SK-N-SH (cell line): ENCODE measurements at regions not wholly inside any gene's neighbourhood (a gene's known extent, or its start where the extent isn't known, plus 50 kb on each side); places are given as distances from the start of the nearest gene placed in this dataset.

Experiments
- CTCF ChIA-PET: fragments of 300-600, 350-600 bp; formaldehyde crosslinking; extraction: SDS; loops from one replicate; lab custom pipeline; 2021; lab: Yijun Ruan, JAX
- POLR2A ChIA-PET: fragments of 350-600 bp; sonication (Branson Sonifier 250); formaldehyde crosslinking; extraction: SDS; loops from one replicate; lab custom pipeline; 2020; ENCODE audit warnings: antibody characterized with exemption, inconsistent platforms; lab: Yijun Ruan, JAX
- DNase-seq: peaks from one replicate; pipeline ENCODE4 v3.0.0; 2012
- H2AFZ ChIP-seq: fragments of 200-600 bp; sonication (generic); 2 replicates; pipeline ENCODE4 v1.8.1; 2016; ENCODE audit warnings: antibody characterized with exemption, mild to moderate bottlenecking, low read depth
- H3F3A ChIP-seq: fragments of 200-600 bp; sonication (generic); replicated peaks from 2 replicates; pipeline ENCODE3; 2016; ENCODE audit warnings: antibody characterized with exemption, mild to moderate bottlenecking; ENCODE audit not compliant: insufficient read depth
- H3K27ac ChIP-seq, 2 experiments: fragments of 200-500 bp in 1 of 2; fragments of 200-600 bp in 1 of 2; sonication (Bioruptor generic) in 1 of 2; sonication (generic), shearing (Covaris generic) in 1 of 2; 2 replicates each; pipeline versions ENCODE4 v1.5.1 to v1.6.1; 2014 to 2016; ENCODE audit warnings: low read depth in 2 of 2, inconsistent platforms in 1 of 2, low read length in 1 of 2, mild to moderate bottlenecking in 1 of 2, mixed read lengths in 1 of 2
- H3K27me3 ChIP-seq: fragments of 200-600 bp; sonication (generic), shearing (Covaris generic); 2 replicates; pipeline ENCODE4 v1.6.1; 2016; ENCODE audit warnings: mixed run types; ENCODE audit not compliant: insufficient read depth
- H3K36me3 ChIP-seq, 2 experiments: fragments of 200-500 bp in 1 of 2; fragments of 200-600 bp in 1 of 2; sonication (Bioruptor generic) in 1 of 2; sonication (generic) in 1 of 2; replicated peaks in 1 of 2; 2 replicates each; pipeline versions ENCODE3 to v1.5.1; 2014 to 2016; ENCODE audit warnings: low read length in 1 of 2, mild to moderate bottlenecking in 1 of 2; ENCODE audit not compliant: insufficient read depth in 2 of 2, control insufficient read depth in 1 of 2
- H3K4me1 ChIP-seq, 2 experiments: fragments of 200-500 bp in 1 of 2; fragments of 200-600 bp in 1 of 2; sonication (Bioruptor generic) in 1 of 2; sonication (generic), shearing (Covaris generic) in 1 of 2; 2 replicates each; pipeline versions ENCODE4 v1.5.1 to v1.6.1; 2014 to 2016; ENCODE audit warnings: low read depth in 1 of 2, low read length in 1 of 2, mixed run types in 1 of 2; ENCODE audit not compliant: insufficient read depth in 2 of 2, control insufficient read depth in 1 of 2
- H3K4me2 ChIP-seq: fragments of 200-600 bp; sonication (generic), shearing (Covaris generic); 2 replicates; pipeline ENCODE4 v1.6.1; 2017; ENCODE audit warnings: mixed run types
- H3K4me3 ChIP-seq, 2 experiments: fragments of 200-500 bp in 1 of 2; fragments of 200-600 bp in 1 of 2; sonication (Bioruptor generic) in 1 of 2; sonication (generic), shearing (Covaris generic) in 1 of 2; 2 replicates each; pipeline versions ENCODE4 v1.5.1 to v1.8.1; 2014 to 2016; ENCODE audit warnings: low read depth in 2 of 2, inconsistent platforms in 1 of 2, low read length in 1 of 2, mild to moderate bottlenecking in 1 of 2, mixed read lengths in 1 of 2, moderate library complexity in 1 of 2
- H3K79me2 ChIP-seq: fragments of 200-600 bp; sonication (generic); 2 replicates; pipeline ENCODE4 v1.8.1; 2017; ENCODE audit warnings: mild to moderate bottlenecking; ENCODE audit not compliant: insufficient read depth
- H3K9ac ChIP-seq: fragments of 200-600 bp; sonication (generic); 2 replicates; pipeline ENCODE4 v1.6.1; 2017; ENCODE audit warnings: mixed run types
- H3K9me2 ChIP-seq: fragments of 200-600 bp; sonication (generic); 2 replicates; pipeline ENCODE4 v1.6.1; 2017; ENCODE audit warnings: mixed run types
- H3K9me3 ChIP-seq: fragments of 200-600 bp; sonication (generic); 2 replicates; pipeline ENCODE4 v1.6.1; 2017; ENCODE audit warnings: mixed run types, mild to moderate bottlenecking, moderate library complexity
- H4K20me1 ChIP-seq: fragments of 200-600 bp; sonication (generic); 2 replicates; pipeline ENCODE4 v1.6.1; 2017; ENCODE audit warnings: mild to moderate bottlenecking, mixed run types; ENCODE audit not compliant: insufficient read depth
- CTCF ChIP-seq: fragments of 200-600 bp; sonication (generic); IDR thresholded peaks from 2 replicates; pipeline ENCODE4 v1.6.1; 2017; ENCODE audit warnings: antibody characterized with exemption, mild to moderate bottlenecking, moderate library complexity
- EP300 ChIP-seq, 2 experiments: IDR thresholded peaks; 2 replicates each; pipeline versions ENCODE4 v1.4.0 to v1.6.1; 2012; ENCODE audit warnings: borderline replicate concordance in 1 of 2, low read depth in 1 of 2, low read length in 1 of 2
- FOSL2 ChIP-seq: IDR thresholded peaks from 2 replicates; pipeline ENCODE4 v1.4.0; 2012; ENCODE audit warnings: low read depth, mild to moderate bottlenecking, moderate library complexity, borderline replicate concordance
- JUND ChIP-seq: IDR thresholded peaks from 2 replicates; pipeline ENCODE4 v1.4.0; 2012
- NRF1 ChIP-seq: IDR thresholded peaks from 2 replicates; pipeline ENCODE4 v1.6.1; 2012; ENCODE audit warnings: low read depth, mild to moderate bottlenecking, low read length
- TCF12 ChIP-seq: IDR thresholded peaks from 2 replicates; pipeline ENCODE4 v1.4.0; 2012
- WGBS: methylation state at CpG from one replicate; pipeline ENCODE4 v1.1.6; 2017; ENCODE audit warnings: low lambda C conversion rate; 5-methylcytosine and 5-hydroxymethylcytosine counted together
- TF ChIP-seq, protein P1 (sequence below): IDR thresholded peaks from 2 replicates; pipeline ENCODE4; 2012
- TF ChIP-seq, protein P2 (sequence below): IDR thresholded peaks from 2 replicates; pipeline ENCODE4 v1.4.0; 2012; ENCODE audit warnings: low read depth, borderline replicate concordance
- TF ChIP-seq, protein P3 (sequence below): IDR thresholded peaks from 2 replicates; pipeline ENCODE4 v1.4.0; 2012; ENCODE audit warnings: low read depth

- H3K4me3 ChIP-seq: no peak overlapping the region
Observed at GRCh38 chr13:99124794-99125316, 75.8 kb upstream of the UBAC2 start.

More at GRCh38 chr13:99124794-99125316, 75.8 kb upstream of the UBAC2 start:
- no peak for DNase-seq
- ChIA-PET POLR2A (no interaction called here), CTCF (interaction anchor here (2.4 kb wide), 1 partner anchor 52 kb away, joined by 12 read pairs; no protein-coding TSS in a partner anchor)
- H4K20me1 ChIP-seq: no peaks in the 10 kb centered on the region
- 0 out of 4 replicates have a peak, but pooled peaks cover 0 to 5% of the 10 kb centered on the region in 2 experiments for H3K4me1 ChIP-seq
- TF ChIP-seq FOSL2 (peak; percentile 54; the same call in 1 of the 2 replicates), EP300 (IDR thresholded peaks at IDR 0.05; ENCODE audit: borderline replicate concordance in 1 of 2, low read depth in 1 of 2, low read length in 1 of 2) (no peak), JUND (peak; percentile 38), NRF1 (no peak), TCF12 (peak; percentile 39; the same call in 1 of the 2 replicates), CTCF (no peak)
- TF ChIP-seq, protein P1, sequence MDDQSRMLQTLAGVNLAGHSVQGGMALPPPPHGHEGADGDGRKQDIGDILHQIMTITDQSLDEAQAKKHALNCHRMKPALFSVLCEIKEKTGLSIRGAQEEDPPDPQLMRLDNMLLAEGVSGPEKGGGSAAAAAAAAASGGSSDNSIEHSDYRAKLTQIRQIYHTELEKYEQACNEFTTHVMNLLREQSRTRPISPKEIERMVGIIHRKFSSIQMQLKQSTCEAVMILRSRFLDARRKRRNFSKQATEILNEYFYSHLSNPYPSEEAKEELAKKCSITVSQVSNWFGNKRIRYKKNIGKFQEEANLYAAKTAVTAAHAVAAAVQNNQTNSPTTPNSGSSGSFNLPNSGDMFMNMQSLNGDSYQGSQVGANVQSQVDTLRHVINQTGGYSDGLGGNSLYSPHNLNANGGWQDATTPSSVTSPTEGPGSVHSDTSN: peak; percentile 21; the same call in 1 of the 2 replicates
- TF ChIP-seq, protein P2, sequence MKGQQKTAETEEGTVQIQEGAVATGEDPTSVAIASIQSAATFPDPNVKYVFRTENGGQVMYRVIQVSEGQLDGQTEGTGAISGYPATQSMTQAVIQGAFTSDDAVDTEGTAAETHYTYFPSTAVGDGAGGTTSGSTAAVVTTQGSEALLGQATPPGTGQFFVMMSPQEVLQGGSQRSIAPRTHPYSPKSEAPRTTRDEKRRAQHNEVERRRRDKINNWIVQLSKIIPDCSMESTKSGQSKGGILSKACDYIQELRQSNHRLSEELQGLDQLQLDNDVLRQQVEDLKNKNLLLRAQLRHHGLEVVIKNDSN: no peak
- TF ChIP-seq, protein P3, sequence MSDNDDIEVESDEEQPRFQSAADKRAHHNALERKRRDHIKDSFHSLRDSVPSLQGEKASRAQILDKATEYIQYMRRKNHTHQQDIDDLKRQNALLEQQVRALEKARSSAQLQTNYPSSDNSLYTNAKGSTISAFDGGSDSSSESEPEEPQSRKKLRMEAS: no peak
- peak overlapping the region in 1 of 2 experiments; percentile 11; a peak in 1 of 4 replicates for H3K27ac ChIP-seq
- no peak overlapping the region for H3K9ac ChIP-seq
- no peak overlapping the region; the same call in 1 of the 2 replicates for H2AFZ ChIP-seq
- WGBS: 44% methylated on average over 9 of the region's 9 CpGs
- no peaks in the 10 kb centered on the region for H3F3A ChIP-seq
- H3K36me3 ChIP-seq: no peaks in the 10 kb centered on the region
- H3K9me3 ChIP-seq: no peaks in the 10 kb centered on the region
- peak overlapping the region; percentile 33; the same call in 1 of the 2 replicates for H3K4me2 ChIP-seq
- H3K27me3 ChIP-seq: no peaks in the 10 kb centered on the region
- no peaks in the 10 kb centered on the region for H3K79me2 ChIP-seq
- H3K9me2 ChIP-seq: no peaks in the 10 kb centered on the region
